PC-3 (cell line): ENCODE measurements at regions not wholly inside any gene's neighbourhood (a gene's known extent, or its start where the extent isn't known, plus 50 kb on each side); places are given as distances from the start of the nearest gene placed in this dataset.

ENCODE experiments used
- ATAC-seq: fragments of 200-7000 bp; cut with Tn5 transposase; 2 replicates; pipeline ENCODE4 v1.9.1; 2020; ENCODE audit warnings: mild to moderate bottlenecking, moderate library complexity
- BruUV-seq: library from RNA; stranded (reverse); fragments of 400-500 nt; replicated peaks from 2 replicates; lab custom pipeline; 2021; lab: Mats Ljungman, UMichigan
- CTCF ChIA-PET: fragments of 300-600 bp; sonication (Branson Sonifier 250); formaldehyde crosslinking; loops from one replicate; lab custom pipeline; 2022; ENCODE audit warnings: antibody characterized with exemption; lab: Charles Lee
- POLR2A ChIA-PET: fragments of 300-600 bp; sonication (Branson Sonifier 250); formaldehyde crosslinking; loops from one replicate; lab custom pipeline; 2022; ENCODE audit warnings: antibody characterized with exemption; ENCODE audit not compliant: unreplicated experiment; lab: Charles Lee
- DNase-seq: peaks from one replicate; pipeline ENCODE4 v3.0.0-alpha.2; 2015
- H2AFZ ChIP-seq: fragments of 300-600 bp; sonication (generic); 2 replicates; pipeline ENCODE4 v1.6.0; 2016; ENCODE audit warnings: antibody characterized with exemption, low read length
- H3F3A ChIP-seq: fragments of 300-600 bp; sonication (generic); one replicate; pipeline ENCODE4 v1.6.0; 2017; ENCODE audit warnings: antibody characterized with exemption, low read length, control low read depth, mild to moderate bottlenecking; ENCODE audit not compliant: unreplicated experiment
- H3K27ac ChIP-seq: fragments of 300-600 bp; sonication (generic); 2 replicates; pipeline ENCODE4 v1.5.1; 2016; ENCODE audit warnings: mild to moderate bottlenecking, low read length
- H3K27me3 ChIP-seq: fragments of 300-600 bp; sonication (generic); 2 replicates; pipeline ENCODE4 v1.6.1; 2016; ENCODE audit warnings: low read length, mixed read lengths
- H3K36me3 ChIP-seq: fragments of 300-600 bp; sonication (generic); 2 replicates; pipeline ENCODE4 v1.6.1; 2016; ENCODE audit warnings: low read depth, mixed run types, low read length, mixed read lengths
- H3K4me1 ChIP-seq: fragments of 300-600 bp; sonication (generic); 2 replicates; pipeline ENCODE4 v1.5.1; 2016; ENCODE audit warnings: low read length; ENCODE audit not compliant: insufficient read depth
- H3K4me2 ChIP-seq: fragments of 300-600 bp; sonication (generic); 2 replicates; pipeline ENCODE4 v1.6.0; 2016; ENCODE audit warnings: low read length
- H3K4me3 ChIP-seq: fragments of 300-600 bp; sonication (generic); 2 replicates; pipeline ENCODE4 v1.5.1; 2016; ENCODE audit warnings: mild to moderate bottlenecking, low read length, mixed read lengths
- H3K79me2 ChIP-seq: fragments of 300-600 bp; sonication (generic); 2 replicates; pipeline ENCODE4 v1.6.1; 2017; ENCODE audit warnings: low read length, mixed read lengths
- H3K9ac ChIP-seq: fragments of 300-600 bp; sonication (generic); 2 replicates; pipeline ENCODE4 v1.6.0; 2016; ENCODE audit warnings: mild to moderate bottlenecking, low read length
- H3K9me2 ChIP-seq: fragments of 300-600 bp; sonication (generic); replicated peaks from 2 replicates; pipeline ENCODE4 v1.6.1; 2016; ENCODE audit warnings: mixed run types, low read length, mixed read lengths
- H3K9me3 ChIP-seq: fragments of 300-600 bp; sonication (generic); 2 replicates; pipeline ENCODE4 v1.6.1; 2016; ENCODE audit warnings: low read length, mixed read lengths
- H4K20me1 ChIP-seq: fragments of 300-600 bp; sonication (generic); 2 replicates; pipeline ENCODE4 v1.6.1; 2016; ENCODE audit warnings: low read length, mixed read lengths
- CTCF ChIP-seq: fragments of 300-600 bp; sonication (generic); conservative IDR thresholded peaks from 2 replicates; pipeline ENCODE4 v1.5.1; 2017; ENCODE audit warnings: antibody characterized with exemption, low read depth, mild to moderate bottlenecking, low read length
- EZH2 ChIP-seq: fragments of 300-600 bp; sonication (generic); IDR thresholded peaks from one replicate; pipeline ENCODE4 v1.6.1; 2017; ENCODE audit warnings: antibody characterized with exemption, mild to moderate bottlenecking, low read length; ENCODE audit not compliant: unreplicated experiment
- EZH2phosphoT487 ChIP-seq: fragments of 300-600 bp; sonication (generic); IDR thresholded peaks from 2 replicates; pipeline ENCODE4 v1.6.1; 2018; ENCODE audit warnings: mild to moderate bottlenecking, antibody characterized with exemption, low read length, borderline replicate concordance
- intact Hi-C: fragments of 100-400 bp; cut with micrococcal nuclease; formaldehyde crosslinking; loops from 2 replicates; pipeline ENCODE4 v1.9.0; 2023

- no peak for DNase-seq
- Histone ChIP-seq H3K27ac (no peak overlapping the region), H3K4me1 (no peaks in the 10 kb centered on the region), H3K36me3 (no peaks in the 10 kb centered on the region), H2AFZ (no peak overlapping the region), H3F3A (no peaks in the 10 kb centered on the region), H3K27me3 (no peaks in the 10 kb centered on the region), H3K4me3 (no peak overlapping the region), H3K9ac (no peak overlapping the region), H4K20me1 (no peaks in the 10 kb centered on the region), H3K79me2 (no peaks in the 10 kb centered on the region), H3K4me2 (no peak overlapping the region), H3K9me2 (no peaks in the 10 kb centered on the region), H3K9me3 (no peaks in the 10 kb centered on the region)
- ChIA-PET CTCF (no interaction called here), POLR2A (no interaction called here)
- BruUV-seq = no TSS peak
- TF ChIP-seq CTCF (no peak), EZH2 (no peak), EZH2phosphoT487 (no peak)
- no peak for ATAC-seq
- intact Hi-C loops = no loop called here
These were observed 237.5 kb downstream of the ERMARD start for GRCh38 chr6:169988769-169989550.

GRCh38 chr6:169986848-169987498 is 235.6 kb downstream of the ERMARD start:
- Histone ChIP-seq H3K9me2 (no peaks in the 10 kb centered on the region), H3K4me2 (no peak overlapping the region), H3K4me1 (no peaks in the 10 kb centered on the region), H3K4me3 (no peak overlapping the region), H3K9me3 (no peaks in the 10 kb centered on the region), H3K36me3 (no peaks in the 10 kb centered on the region), H3K27ac (no peak overlapping the region), H3K9ac (no peak overlapping the region), H3K79me2 (no peaks in the 10 kb centered on the region), H3F3A (no peaks in the 10 kb centered on the region), H2AFZ (no peak overlapping the region), H3K27me3 (no peaks in the 10 kb centered on the region), H4K20me1 (no peaks in the 10 kb centered on the region)
- ATAC-seq (no peak), DNase-seq (no peak)
- ChIA-PET CTCF (no interaction called here), POLR2A (no interaction called here)
- BruUV-seq = no TSS peak
- intact Hi-C loops = no loop called here
- TF ChIP-seq EZH2 (no peak), CTCF (no peak), EZH2phosphoT487 (no peak)
